Activated CD8-positive, alpha-beta T cell treated with anti-CD3 and anti-CD28 coated beads for 36 hours (primary cell): ENCODE measurements at regions not wholly inside any gene's neighbourhood (a gene's known extent, or its start where the extent isn't known, plus 50 kb on each side); places are given as distances from the start of the nearest gene placed in this dataset.
"Not testable (repeated sequence)": the region's sequence is repeated elsewhere in the genome, so short reads cannot be mapped to it uniquely, and the experiment has no call there.

ENCODE experiments used
- ATAC-seq: fragments of 200-7000 bp; cut with Tn5 transposase; one replicate; pipeline ENCODE4 v1.10.0; 2021; ENCODE audit warnings: mild to moderate bottlenecking, moderate library complexity
- CTCF ChIA-PET: fragments of 350-600 bp; sonication (Branson Sonifier 250); formaldehyde crosslinking; loops from one replicate; lab custom pipeline; 2021; ENCODE audit warnings: antibody characterized with exemption; lab: Charles Lee
- POLR2A ChIA-PET: fragments of 350-600 bp; sonication (Branson Sonifier 250); formaldehyde crosslinking; loops from one replicate; lab custom pipeline; 2021; ENCODE audit warnings: antibody characterized with exemption; lab: Charles Lee
- DNase-seq: peaks from one replicate; pipeline ENCODE4 v3.0.0-alpha.2; 2020
- H3K27ac Mint-ChIP-seq: one replicate; pipeline ENCODE4 v1.8.0; 2021; ENCODE audit warnings: mild to moderate bottlenecking, mixed read lengths
- H3K27me3 Mint-ChIP-seq: one replicate; pipeline ENCODE4 v1.8.0; 2021; ENCODE audit warnings: mixed read lengths
- H3K36me3 Mint-ChIP-seq: one replicate; pipeline ENCODE4 v1.8.0; 2021; ENCODE audit warnings: low read depth, mixed read lengths
- H3K4me1 Mint-ChIP-seq: one replicate; pipeline ENCODE4 v1.8.0; 2021; ENCODE audit warnings: low read depth, mixed read lengths
- H3K4me3 Mint-ChIP-seq: one replicate; pipeline ENCODE4 v1.8.0; 2021; ENCODE audit warnings: mild to moderate bottlenecking, moderate library complexity, mixed read lengths
- H3K9me3 Mint-ChIP-seq: one replicate; pipeline ENCODE4 v1.8.0; 2021; ENCODE audit warnings: mixed read lengths
- intact Hi-C: fragments of 100-400 bp; cut with micrococcal nuclease; formaldehyde crosslinking; loops from one replicate; pipeline ENCODE4 v1.10.0; 2022
- TF ChIP-seq, protein P1 (sequence below): fragments of 200-600 bp; IDR thresholded peaks from one replicate; pipeline ENCODE4 v1.8.0; 2022; ENCODE audit warnings: antibody characterized with exemption, mild to moderate bottlenecking

- Mint-ChIP-seq H3K4me1 (no peaks in the 10 kb centered on the region), H3K36me3 (no peaks in the 10 kb centered on the region), H3K9me3 (peaks cover 28% of the 10 kb centered on the region), H3K27ac (no peak overlapping the region), H3K4me3 (no peak overlapping the region), H3K27me3 (no peaks in the 10 kb centered on the region)
- TF ChIP-seq, protein P1, sequence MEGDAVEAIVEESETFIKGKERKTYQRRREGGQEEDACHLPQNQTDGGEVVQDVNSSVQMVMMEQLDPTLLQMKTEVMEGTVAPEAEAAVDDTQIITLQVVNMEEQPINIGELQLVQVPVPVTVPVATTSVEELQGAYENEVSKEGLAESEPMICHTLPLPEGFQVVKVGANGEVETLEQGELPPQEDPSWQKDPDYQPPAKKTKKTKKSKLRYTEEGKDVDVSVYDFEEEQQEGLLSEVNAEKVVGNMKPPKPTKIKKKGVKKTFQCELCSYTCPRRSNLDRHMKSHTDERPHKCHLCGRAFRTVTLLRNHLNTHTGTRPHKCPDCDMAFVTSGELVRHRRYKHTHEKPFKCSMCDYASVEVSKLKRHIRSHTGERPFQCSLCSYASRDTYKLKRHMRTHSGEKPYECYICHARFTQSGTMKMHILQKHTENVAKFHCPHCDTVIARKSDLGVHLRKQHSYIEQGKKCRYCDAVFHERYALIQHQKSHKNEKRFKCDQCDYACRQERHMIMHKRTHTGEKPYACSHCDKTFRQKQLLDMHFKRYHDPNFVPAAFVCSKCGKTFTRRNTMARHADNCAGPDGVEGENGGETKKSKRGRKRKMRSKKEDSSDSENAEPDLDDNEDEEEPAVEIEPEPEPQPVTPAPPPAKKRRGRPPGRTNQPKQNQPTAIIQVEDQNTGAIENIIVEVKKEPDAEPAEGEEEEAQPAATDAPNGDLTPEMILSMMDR, result no peak
- no peak for DNase-seq
- intact Hi-C loops, result no loop called here
- ChIA-PET POLR2A (no interaction called here), CTCF (no interaction called here)
- no peak for ATAC-seq
These were observed 121.7 kb upstream of the TRIM24 start for GRCh38 chr7:138338361-138338760.

GRCh38 chr7:138339229-138339628 lies 120.8 kb upstream of the TRIM24 start:
- not testable (repeated sequence) for H3K4me1 Mint-ChIP-seq, ATAC-seq

GRCh38 chr7:138342990-138343389 lies 117.1 kb upstream of the TRIM24 start:
- intact Hi-C loops, result no loop called here
- H3K4me3 Mint-ChIP-seq, result no peak overlapping the region
- CTCF ChIA-PET, result no interaction called here

More at GRCh38 chr7:138339229-138339628, 120.8 kb upstream of the TRIM24 start:
- H3K9me3 Mint-ChIP-seq, result peaks cover 33% of the 10 kb centered on the region
- H3K36me3 Mint-ChIP-seq, DNase-seq, H3K27me3 Mint-ChIP-seq, H3K27ac Mint-ChIP-seq, H3K4me3 Mint-ChIP-seq, intact Hi-C loops, CTCF ChIA-PET, POLR2A ChIA-PET: not testable (repeated sequence)

DNA sequence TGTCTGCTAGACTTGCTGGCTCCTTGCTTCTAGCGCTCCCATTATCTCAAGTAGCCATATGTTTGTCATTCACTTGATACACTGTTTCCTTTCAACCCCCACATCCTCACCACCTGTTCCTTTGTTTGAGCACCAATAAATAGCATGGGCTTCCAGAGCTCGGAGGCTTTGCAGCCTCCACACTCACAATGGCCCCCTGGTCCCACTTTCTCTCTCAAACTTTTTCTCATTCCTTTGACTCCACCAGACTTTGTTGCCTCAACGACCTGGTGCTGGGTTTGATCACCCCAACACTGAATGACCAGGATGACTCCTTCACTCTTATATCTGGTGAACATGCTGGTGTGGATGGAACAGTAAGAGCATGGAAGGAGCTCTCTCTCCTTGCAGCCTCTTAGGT lies 114.5 kb upstream of the TRIM24 start:
- ChIA-PET CTCF (no interaction called here), POLR2A (no interaction called here)
- H3K36me3 Mint-ChIP-seq, result no peaks in the 10 kb centered on the region
- no peaks in the 10 kb centered on the region for H3K27me3 Mint-ChIP-seq
- ATAC-seq, result no peak
- H3K4me1 Mint-ChIP-seq, result no peaks in the 10 kb centered on the region
- peaks cover 31% of the 10 kb centered on the region for H3K9me3 Mint-ChIP-seq
- DNase-seq, result no peak
- no peak overlapping the region for H3K4me3 Mint-ChIP-seq
- no peak overlapping the region for H3K27ac Mint-ChIP-seq
- intact Hi-C loops, result no loop called here
- TF ChIP-seq, protein P1, result no peak

More at GRCh38 chr7:138342990-138343389, 117.1 kb upstream of the TRIM24 start:
- Mint-ChIP-seq H3K9me3 (peaks cover 43% of the 10 kb centered on the region), H3K4me1 (no peaks in the 10 kb centered on the region), H3K27ac (no peak overlapping the region), H3K27me3 (no peaks in the 10 kb centered on the region), H3K36me3 (no peaks in the 10 kb centered on the region)
- POLR2A ChIA-PET, result no interaction called here
- no peak for ATAC-seq
- TF ChIP-seq, protein P1, result no peak
- no peak for DNase-seq

GRCh38 chr7:138346975-138347374 lies 113.1 kb upstream of the TRIM24 start:
- no peaks in the 10 kb centered on the region for H3K27me3 Mint-ChIP-seq
- intact Hi-C loops, result no loop called here
- H3K9me3 Mint-ChIP-seq, result peaks cover 33% of the 10 kb centered on the region
- ChIA-PET POLR2A (no interaction called here), CTCF (no interaction called here)
- no peak overlapping the region for H3K27ac Mint-ChIP-seq
- ATAC-seq (no peak), DNase-seq (no peak)
- TF ChIP-seq, protein P1, result no peak
- no peak overlapping the region for H3K4me3 Mint-ChIP-seq
- no peaks in the 10 kb centered on the region for H3K36me3 Mint-ChIP-seq
- no peaks in the 10 kb centered on the region for H3K4me1 Mint-ChIP-seq
